PC-3 (cell line): ENCODE measurements at regions not wholly inside any gene's neighbourhood (a gene's known extent, or its start where the extent isn't known, plus 50 kb on each side); places are given as distances from the start of the nearest gene placed in this dataset.

ENCODE experiments used
- ATAC-seq: fragments of 200-7000 bp; cut with Tn5 transposase; 2 replicates; pipeline ENCODE4 v1.9.1; 2020; ENCODE audit warnings: mild to moderate bottlenecking, moderate library complexity
- BruUV-seq: library from RNA; stranded (reverse); fragments of 400-500 nt; replicated peaks from 2 replicates; lab custom pipeline; 2021; lab: Mats Ljungman, UMichigan
- CTCF ChIA-PET: fragments of 300-600 bp; sonication (Branson Sonifier 250); formaldehyde crosslinking; loops from one replicate; lab custom pipeline; 2022; ENCODE audit warnings: antibody characterized with exemption; lab: Charles Lee
- POLR2A ChIA-PET: fragments of 300-600 bp; sonication (Branson Sonifier 250); formaldehyde crosslinking; loops from one replicate; lab custom pipeline; 2022; ENCODE audit warnings: antibody characterized with exemption; ENCODE audit not compliant: unreplicated experiment; lab: Charles Lee
- DNase-seq: peaks from one replicate; pipeline ENCODE4 v3.0.0-alpha.2; 2015
- H2AFZ ChIP-seq: fragments of 300-600 bp; sonication (generic); 2 replicates; pipeline ENCODE4 v1.6.0; 2016; ENCODE audit warnings: antibody characterized with exemption, low read length
- H3F3A ChIP-seq: fragments of 300-600 bp; sonication (generic); one replicate; pipeline ENCODE4 v1.6.0; 2017; ENCODE audit warnings: antibody characterized with exemption, low read length, control low read depth, mild to moderate bottlenecking; ENCODE audit not compliant: unreplicated experiment
- H3K27ac ChIP-seq: fragments of 300-600 bp; sonication (generic); 2 replicates; pipeline ENCODE4 v1.5.1; 2016; ENCODE audit warnings: mild to moderate bottlenecking, low read length
- H3K27me3 ChIP-seq: fragments of 300-600 bp; sonication (generic); 2 replicates; pipeline ENCODE4 v1.6.1; 2016; ENCODE audit warnings: low read length, mixed read lengths
- H3K36me3 ChIP-seq: fragments of 300-600 bp; sonication (generic); 2 replicates; pipeline ENCODE4 v1.6.1; 2016; ENCODE audit warnings: low read depth, mixed run types, low read length, mixed read lengths
- H3K4me1 ChIP-seq: fragments of 300-600 bp; sonication (generic); 2 replicates; pipeline ENCODE4 v1.5.1; 2016; ENCODE audit warnings: low read length; ENCODE audit not compliant: insufficient read depth
- H3K4me2 ChIP-seq: fragments of 300-600 bp; sonication (generic); 2 replicates; pipeline ENCODE4 v1.6.0; 2016; ENCODE audit warnings: low read length
- H3K4me3 ChIP-seq: fragments of 300-600 bp; sonication (generic); 2 replicates; pipeline ENCODE4 v1.5.1; 2016; ENCODE audit warnings: mild to moderate bottlenecking, low read length, mixed read lengths
- H3K79me2 ChIP-seq: fragments of 300-600 bp; sonication (generic); 2 replicates; pipeline ENCODE4 v1.6.1; 2017; ENCODE audit warnings: low read length, mixed read lengths
- H3K9ac ChIP-seq: fragments of 300-600 bp; sonication (generic); 2 replicates; pipeline ENCODE4 v1.6.0; 2016; ENCODE audit warnings: mild to moderate bottlenecking, low read length
- H3K9me2 ChIP-seq: fragments of 300-600 bp; sonication (generic); replicated peaks from 2 replicates; pipeline ENCODE4 v1.6.1; 2016; ENCODE audit warnings: mixed run types, low read length, mixed read lengths
- H3K9me3 ChIP-seq: fragments of 300-600 bp; sonication (generic); 2 replicates; pipeline ENCODE4 v1.6.1; 2016; ENCODE audit warnings: low read length, mixed read lengths
- H4K20me1 ChIP-seq: fragments of 300-600 bp; sonication (generic); 2 replicates; pipeline ENCODE4 v1.6.1; 2016; ENCODE audit warnings: low read length, mixed read lengths
- EZH2 ChIP-seq: fragments of 300-600 bp; sonication (generic); IDR thresholded peaks from one replicate; pipeline ENCODE4 v1.6.1; 2017; ENCODE audit warnings: antibody characterized with exemption, mild to moderate bottlenecking, low read length; ENCODE audit not compliant: unreplicated experiment
- EZH2phosphoT487 ChIP-seq: fragments of 300-600 bp; sonication (generic); IDR thresholded peaks from 2 replicates; pipeline ENCODE4 v1.6.1; 2018; ENCODE audit warnings: mild to moderate bottlenecking, antibody characterized with exemption, low read length, borderline replicate concordance
- intact Hi-C: fragments of 100-400 bp; cut with micrococcal nuclease; formaldehyde crosslinking; loops from 2 replicates; pipeline ENCODE4 v1.9.0; 2023
- TF ChIP-seq, protein P1 (sequence below): fragments of 300-600 bp; sonication (generic); conservative IDR thresholded peaks from 2 replicates; pipeline ENCODE4 v1.5.1; 2017; ENCODE audit warnings: antibody characterized with exemption, low read depth, mild to moderate bottlenecking, low read length

GRCh38 chr10:84654671-84655070, 326.3 kb downstream of the CCSER2 start:
- no peak for TF ChIP-seq EZH2
- TF ChIP-seq, protein P1, sequence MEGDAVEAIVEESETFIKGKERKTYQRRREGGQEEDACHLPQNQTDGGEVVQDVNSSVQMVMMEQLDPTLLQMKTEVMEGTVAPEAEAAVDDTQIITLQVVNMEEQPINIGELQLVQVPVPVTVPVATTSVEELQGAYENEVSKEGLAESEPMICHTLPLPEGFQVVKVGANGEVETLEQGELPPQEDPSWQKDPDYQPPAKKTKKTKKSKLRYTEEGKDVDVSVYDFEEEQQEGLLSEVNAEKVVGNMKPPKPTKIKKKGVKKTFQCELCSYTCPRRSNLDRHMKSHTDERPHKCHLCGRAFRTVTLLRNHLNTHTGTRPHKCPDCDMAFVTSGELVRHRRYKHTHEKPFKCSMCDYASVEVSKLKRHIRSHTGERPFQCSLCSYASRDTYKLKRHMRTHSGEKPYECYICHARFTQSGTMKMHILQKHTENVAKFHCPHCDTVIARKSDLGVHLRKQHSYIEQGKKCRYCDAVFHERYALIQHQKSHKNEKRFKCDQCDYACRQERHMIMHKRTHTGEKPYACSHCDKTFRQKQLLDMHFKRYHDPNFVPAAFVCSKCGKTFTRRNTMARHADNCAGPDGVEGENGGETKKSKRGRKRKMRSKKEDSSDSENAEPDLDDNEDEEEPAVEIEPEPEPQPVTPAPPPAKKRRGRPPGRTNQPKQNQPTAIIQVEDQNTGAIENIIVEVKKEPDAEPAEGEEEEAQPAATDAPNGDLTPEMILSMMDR = no peak
- no peak for TF ChIP-seq EZH2phosphoT487
- intact Hi-C loops = no loop called here
- no peaks in the 10 kb centered on the region for H3K9me2 ChIP-seq
- no peak overlapping the region for H3K9ac ChIP-seq
- H3K4me3 ChIP-seq = no peak overlapping the region
- H3K9me3 ChIP-seq = no peaks in the 10 kb centered on the region
- H3K36me3 ChIP-seq = no peaks in the 10 kb centered on the region
- no peak overlapping the region for H3K4me2 ChIP-seq
- no TSS peak for BruUV-seq
- POLR2A ChIA-PET = interaction anchor here (0.5 kb wide), 1 partner anchor 1354 kb away, joined by 4 read pairs; no protein-coding TSS in a partner anchor
- no peak for ATAC-seq
- H3K27ac ChIP-seq = no peak overlapping the region
- H3K79me2 ChIP-seq = no peaks in the 10 kb centered on the region
- peaks cover 4% of the 10 kb centered on the region; the same call in 1 of the 2 replicates for H3K4me1 ChIP-seq
- peak; percentile 17 for DNase-seq
- no peaks in the 10 kb centered on the region for H4K20me1 ChIP-seq
- 0 out of 2 replicates have a peak, but pooled peaks cover 2% of the 10 kb centered on the region for H3K27me3 ChIP-seq
- H3F3A ChIP-seq = no peaks in the 10 kb centered on the region
- H2AFZ ChIP-seq = no peak overlapping the region
- CTCF ChIA-PET = interaction anchor here (0.6 kb wide), 1 partner anchor 42 kb away, joined by 3 read pairs; no protein-coding TSS in a partner anchor

DNA sequence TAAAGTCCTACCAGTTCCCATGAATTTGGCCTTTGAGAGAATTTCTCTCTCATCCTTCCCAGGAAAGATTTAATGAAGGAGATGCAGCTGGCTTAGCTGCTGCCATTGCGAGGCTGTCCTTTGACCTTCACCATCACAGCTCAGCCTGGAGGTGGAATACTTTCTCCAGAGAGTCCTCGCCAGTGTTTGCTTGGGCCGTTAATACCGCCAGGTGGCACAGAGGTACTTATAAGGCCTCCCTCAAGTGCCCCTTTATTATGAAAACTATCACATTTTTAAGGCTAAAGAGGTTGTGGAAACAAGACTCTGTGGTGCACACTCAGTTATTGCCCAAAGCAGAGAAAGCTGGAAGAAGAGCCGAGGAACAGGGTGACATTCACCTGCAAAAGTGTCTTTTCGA, 330.6 kb downstream of the CCSER2 start:
- no peak overlapping the region for H2AFZ ChIP-seq
- H3K9me3 ChIP-seq = no peaks in the 10 kb centered on the region
- no peaks in the 10 kb centered on the region for H3K9me2 ChIP-seq
- no peaks in the 10 kb centered on the region for H3K79me2 ChIP-seq
- no peak overlapping the region for H3K4me2 ChIP-seq
- no peaks in the 10 kb centered on the region for H3F3A ChIP-seq
- DNase-seq (no peak), ATAC-seq (no peak)
- H3K4me3 ChIP-seq = no peak overlapping the region
- H3K27ac ChIP-seq = no peak overlapping the region
- H4K20me1 ChIP-seq = no peaks in the 10 kb centered on the region
- no TSS peak for BruUV-seq
- ChIA-PET POLR2A (no interaction called here), CTCF (no interaction called here)
- H3K9ac ChIP-seq = no peak overlapping the region
- intact Hi-C loops = no loop called here
- H3K27me3 ChIP-seq = peaks cover 12% of the 10 kb centered on the region; the same call in 1 of the 2 replicates
- H3K4me1 ChIP-seq = peaks cover 4% of the 10 kb centered on the region; the same call in 1 of the 2 replicates
- no peak for TF ChIP-seq EZH2
- TF ChIP-seq, protein P1 = no peak
- no peak for TF ChIP-seq EZH2phosphoT487
- no peaks in the 10 kb centered on the region for H3K36me3 ChIP-seq

GRCh38 chr10:84659497-84660439, 331.4 kb downstream of the CCSER2 start:
- no peaks in the 10 kb centered on the region for H3K36me3 ChIP-seq

More at GRCh38 chr10:84659497-84660439, 331.4 kb downstream of the CCSER2 start:
- ATAC-seq (no peak), DNase-seq (no peak)
- H3K79me2 ChIP-seq = no peaks in the 10 kb centered on the region
- H3K27me3 ChIP-seq = peaks cover 12% of the 10 kb centered on the region; the same call in 1 of the 2 replicates
- no peak overlapping the region for H3K4me2 ChIP-seq
- H3K9me2 ChIP-seq = no peaks in the 10 kb centered on the region
- intact Hi-C loops = no loop called here
- H3K9me3 ChIP-seq = no peaks in the 10 kb centered on the region
- H3K27ac ChIP-seq = no peak overlapping the region
- ChIA-PET POLR2A (no interaction called here), CTCF (no interaction called here)
- H3K4me1 ChIP-seq = peaks cover under 1% of the 10 kb centered on the region; the same call in 1 of the 2 replicates
- no peak overlapping the region for H3K9ac ChIP-seq
- no peaks in the 10 kb centered on the region for H3F3A ChIP-seq
- TF ChIP-seq EZH2 = no peak
- no peaks in the 10 kb centered on the region for H4K20me1 ChIP-seq
- BruUV-seq = no TSS peak
- H2AFZ ChIP-seq = no peak overlapping the region
- no peak overlapping the region for H3K4me3 ChIP-seq
